ENCODE measurements at regions not wholly inside any gene's neighbourhood (a gene's known extent, or its start where the extent isn't known, plus 50 kb on each side); places are given as distances from the start of the nearest gene placed in this dataset.
"Not testable (repeated sequence)": the region's sequence is repeated elsewhere in the genome, so short reads cannot be mapped to it uniquely, and the experiment has no call there.

GRCh38 chr13:83201506-83201905, 680.8 kb downstream of the SLITRK1 start:
- no peak for DNase-seq

DNA sequence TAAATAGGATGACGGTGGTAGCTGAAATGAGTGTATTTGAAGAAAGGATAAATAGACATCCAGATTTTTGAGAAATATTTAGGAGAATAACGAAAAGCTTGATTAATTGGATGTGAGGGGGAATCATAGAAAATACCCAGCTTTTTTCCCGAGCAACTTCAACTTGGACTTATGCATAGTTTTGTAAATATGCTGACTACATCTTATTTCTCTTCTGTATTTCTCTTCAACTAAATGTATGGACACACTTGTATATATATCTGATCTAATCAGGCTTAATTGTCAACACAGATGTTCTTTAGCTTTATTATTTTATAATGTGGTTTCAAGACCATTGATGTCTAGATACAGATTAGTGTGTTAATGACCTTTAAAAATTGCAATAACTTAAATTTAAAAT, 685.0 kb downstream of the SLITRK1 start:
- DNase-seq = no peak

- no peak for DNase-seq
Measured at GRCh38 chr13:83190020-83190419, 692.3 kb downstream of the SLITRK1 start.

- DNase-seq = no peak
Measured at GRCh38 chr13:83184819-83185218, 697.5 kb downstream of the SLITRK1 start.

DNA sequence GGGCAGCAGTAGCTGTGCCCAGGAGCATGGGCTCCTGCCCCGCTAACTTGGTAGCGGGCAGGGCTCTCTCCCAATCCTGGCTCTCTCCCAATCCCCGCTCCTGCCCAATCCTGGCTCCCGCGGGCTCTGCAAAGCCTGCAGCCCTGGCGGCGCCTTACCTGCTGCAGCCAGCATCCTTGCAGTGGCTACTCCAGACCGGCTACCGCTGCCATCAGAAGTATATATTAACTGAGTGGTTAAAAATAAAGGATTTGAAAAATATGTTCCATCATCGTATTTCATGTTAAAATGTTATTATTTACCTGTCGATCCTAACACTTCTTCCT, 698.2 kb downstream of the SLITRK1 start:
- DNase-seq = no peak

DNA sequence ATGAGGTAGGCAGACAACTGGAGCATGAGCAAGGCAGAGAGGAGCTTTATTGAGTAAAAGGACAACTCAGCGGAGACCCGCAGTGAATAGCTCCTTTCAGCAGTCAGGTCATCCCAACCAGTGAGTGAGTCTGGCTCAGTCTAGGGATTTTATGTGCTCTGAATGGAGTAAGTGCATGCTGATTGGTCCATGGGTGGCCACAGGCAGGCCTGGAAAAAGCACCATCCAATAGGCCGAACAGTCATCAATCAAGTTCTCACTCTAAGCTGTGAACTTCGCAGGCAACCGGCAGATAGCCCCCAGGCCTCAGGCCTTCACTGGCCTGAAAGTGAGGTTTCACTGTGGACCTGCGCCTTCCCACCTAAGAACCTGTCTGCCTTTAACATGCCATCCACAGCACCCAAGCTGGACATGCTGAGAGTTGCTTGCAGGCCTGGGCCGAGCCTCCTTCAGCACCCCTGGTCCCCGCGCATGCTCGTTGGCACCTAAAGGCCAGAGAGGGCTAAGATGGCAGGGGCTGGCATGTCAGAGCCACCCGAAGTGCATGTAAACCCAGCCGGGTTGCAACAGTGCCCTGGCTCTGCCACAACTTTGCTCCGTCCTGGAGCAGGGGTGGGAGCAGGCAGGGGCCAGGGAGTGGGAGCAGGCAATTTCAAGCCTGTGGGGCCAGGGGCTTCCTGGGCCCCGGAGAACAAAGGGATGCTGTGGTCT, 698.7 kb downstream of the SLITRK1 start:
- no peak for DNase-seq

GRCh38 chr13:83182845-83183244, 699.4 kb downstream of the SLITRK1 start:
- DNase-seq = no peak

DNA sequence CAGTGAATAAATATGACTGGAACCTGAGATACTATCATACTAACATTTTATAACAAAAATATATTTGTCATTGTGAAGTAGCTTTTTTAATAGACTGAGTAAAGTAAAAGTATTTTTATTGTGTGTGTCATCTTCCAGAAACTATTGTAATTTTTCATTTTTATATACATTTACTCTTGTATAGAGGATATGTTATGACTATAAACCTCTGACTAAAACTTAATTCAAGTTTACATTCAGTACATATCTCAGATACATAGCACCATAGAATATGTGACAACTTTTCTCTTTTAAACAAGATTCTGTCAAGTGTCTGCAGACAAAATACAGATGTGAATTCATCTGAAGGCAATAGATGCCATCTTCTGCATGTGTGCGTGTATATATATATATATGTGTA, 704.3 kb downstream of the SLITRK1 start:
- no peak for DNase-seq

GRCh38 chr13:83168590-83168989, 713.7 kb downstream of the SLITRK1 start:
- no peak for DNase-seq

DNA sequence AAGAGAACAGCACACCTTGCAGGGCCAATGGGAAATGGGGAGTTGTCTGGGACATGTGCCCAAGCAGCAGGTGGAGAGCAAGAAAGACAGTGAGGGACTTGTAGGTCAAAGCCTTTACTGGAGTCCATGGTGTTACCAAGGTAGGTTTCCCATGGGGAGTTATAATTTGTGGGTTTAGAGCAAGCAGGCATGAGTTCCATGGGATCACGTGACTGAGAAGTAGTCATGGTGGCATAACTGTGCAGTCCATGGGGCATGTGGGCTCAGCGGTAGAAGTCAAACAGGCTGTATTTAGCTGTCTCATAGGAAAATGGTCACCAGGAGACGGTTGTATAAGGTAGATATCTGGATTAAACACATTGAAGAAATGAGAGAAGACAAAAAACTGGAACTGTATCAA, 715.1 kb downstream of the SLITRK1 start:
- no peak for DNase-seq

DNA sequence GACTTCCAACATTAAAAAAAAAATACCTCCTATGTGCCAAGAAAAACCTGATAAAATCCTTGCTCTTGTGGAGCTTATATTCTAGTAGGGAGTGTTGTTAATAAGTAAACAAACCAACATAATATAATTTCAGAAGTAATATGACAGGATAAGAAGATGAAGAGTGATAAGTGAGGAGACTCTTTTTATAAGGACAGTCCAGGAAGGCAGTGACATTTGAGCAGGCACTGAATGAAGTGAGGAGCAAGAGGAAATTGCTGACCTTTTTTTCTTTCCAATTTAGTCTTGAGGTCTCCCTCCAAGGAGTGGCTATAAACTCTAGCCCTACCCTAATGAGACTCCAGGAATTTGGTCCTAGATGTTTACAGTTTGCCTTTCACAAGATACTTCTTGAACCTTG, 715.7 kb downstream of the SLITRK1 start:
- no peak for DNase-seq

DNA sequence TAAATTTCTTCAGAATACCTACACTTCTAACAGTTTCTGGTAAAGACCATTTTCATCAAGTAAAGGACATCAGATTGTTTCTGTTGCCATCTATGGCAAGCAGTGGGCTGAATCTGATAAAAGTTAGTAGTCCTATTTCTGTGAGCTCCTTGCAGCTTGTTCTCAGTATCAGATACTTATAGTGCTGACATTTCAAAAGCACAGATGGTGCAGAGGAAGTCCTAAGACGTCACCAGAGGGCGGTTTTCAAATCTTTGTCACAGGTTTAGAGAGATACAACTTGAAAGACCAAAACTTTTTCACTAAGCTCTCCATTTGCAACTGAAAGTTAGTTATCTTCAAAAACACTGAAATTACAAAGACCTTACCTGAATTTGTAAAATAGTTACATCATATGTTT, 719.8 kb downstream of the SLITRK1 start:
- no peak for DNase-seq

DNA sequence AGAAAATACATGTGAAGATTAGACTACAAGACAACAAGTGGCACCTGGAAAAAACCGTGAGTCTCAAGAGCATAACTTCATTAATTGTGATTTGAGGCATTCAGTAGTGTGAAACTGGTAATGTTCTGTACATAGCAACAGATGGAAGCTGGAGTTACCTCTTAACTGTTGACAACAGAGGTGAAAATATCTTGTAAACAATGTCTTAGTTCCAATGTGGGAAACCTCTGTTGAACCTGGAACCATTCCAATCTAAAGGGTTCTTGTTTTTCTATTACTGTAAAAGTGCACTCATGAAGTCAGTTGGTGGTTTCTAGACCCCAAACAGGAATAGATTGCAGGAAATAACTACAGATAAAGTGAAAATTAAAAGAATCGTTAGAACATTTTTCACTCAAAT, 728.4 kb downstream of the SLITRK1 start:
- DNase-seq = no peak

GRCh38 chr13:83151308-83151660, 731.0 kb downstream of the SLITRK1 start:
- DNase-seq = no peak

GRCh38 chr13:83150616-83151307, 731.5 kb downstream of the SLITRK1 start:
- no peak for DNase-seq

DNA sequence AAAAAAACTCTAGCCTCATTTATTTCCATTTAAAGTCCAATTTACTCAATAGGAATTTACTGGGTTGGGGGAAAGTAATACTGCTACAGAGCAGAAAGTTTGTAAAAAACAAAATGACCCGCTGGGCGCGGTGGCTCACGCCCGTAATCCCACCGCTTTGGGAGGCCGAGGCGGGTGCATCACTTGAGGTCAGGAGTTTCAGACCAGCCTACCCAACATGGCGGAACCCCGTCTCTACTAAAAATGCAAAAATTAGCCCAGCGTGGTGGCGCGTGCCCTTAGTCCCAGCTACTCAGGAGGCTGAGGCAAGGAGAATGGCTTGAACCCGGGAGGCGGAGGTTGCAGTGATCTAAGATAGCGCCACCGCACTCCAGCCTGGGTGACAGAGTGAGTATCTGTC, 745.6 kb downstream of the SLITRK1 start:
- no peak for DNase-seq

GRCh38 chr13:83125791-83126190, 756.5 kb downstream of the SLITRK1 start:
- no peak for DNase-seq

GRCh38 chr13:83121896-83122295, 760.4 kb downstream of the SLITRK1 start:
- no peak for DNase-seq

GRCh38 chr13:83117046-83117445, 765.2 kb downstream of the SLITRK1 start:
- no peak for DNase-seq

DNA sequence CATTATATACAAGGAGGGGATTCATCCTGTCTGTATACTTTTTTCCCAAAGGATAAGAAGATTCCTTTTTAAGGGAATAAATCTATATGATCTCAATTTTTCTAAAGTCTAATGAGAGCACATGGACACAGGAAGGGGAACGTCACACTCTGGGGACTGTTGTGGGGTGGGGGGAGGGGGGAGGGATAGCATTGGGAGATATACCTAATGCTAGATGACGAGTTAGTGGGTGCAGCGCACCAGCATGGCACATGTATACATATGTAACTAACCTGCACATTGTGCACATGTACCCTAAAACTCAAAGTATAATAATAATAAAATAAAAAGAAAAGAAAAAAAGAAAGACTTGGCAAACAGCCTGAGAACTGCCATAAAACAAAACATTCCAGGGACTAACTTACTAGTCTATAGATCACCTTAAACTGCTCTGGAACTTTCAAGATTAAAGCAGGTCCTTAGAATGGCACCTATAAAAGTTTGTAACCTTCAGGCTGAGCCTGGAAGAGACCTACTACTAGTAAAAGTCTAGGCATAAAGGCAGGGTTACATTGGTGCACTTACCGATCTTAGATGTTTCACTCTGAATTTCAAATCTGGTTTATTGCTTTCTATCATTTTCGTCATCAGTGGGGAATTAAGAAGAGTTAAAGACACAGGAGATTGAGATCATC, 780.6 kb downstream of the SLITRK1 start:
- DNase-seq = not testable (repeated sequence)

DNA sequence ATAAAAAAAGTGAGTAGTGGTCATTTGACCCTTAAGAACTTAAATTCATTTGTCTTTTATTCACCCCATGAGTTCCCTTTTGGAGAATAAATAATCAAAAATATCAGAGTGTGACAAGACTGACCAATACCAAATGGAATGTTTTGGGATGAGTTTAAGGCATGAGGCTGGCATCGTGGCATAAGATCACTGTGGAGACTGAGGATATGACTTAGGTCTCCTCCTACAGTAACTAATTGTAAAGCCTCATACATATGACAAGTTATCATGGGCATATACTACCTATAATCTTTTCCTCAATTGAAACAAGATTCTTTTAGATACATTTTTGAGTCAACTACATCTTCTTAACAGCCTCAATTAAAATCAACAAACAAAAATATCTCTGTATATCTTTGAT, 782.0 kb downstream of the SLITRK1 start:
- no peak for DNase-seq

GRCh38 chr13:83088858-83089257, 793.4 kb downstream of the SLITRK1 start:
- DNase-seq = no peak

- no peak for DNase-seq
Measured at GRCh38 chr13:83086948-83087347, 795.3 kb downstream of the SLITRK1 start.

GRCh38 chr13:83086088-83086487, 796.2 kb downstream of the SLITRK1 start:
- DNase-seq = no peak

Measured in NCI-H1694 (cell line).